AG04449 (cell line): ENCODE measurements at regions not wholly inside any gene's neighbourhood (a gene's known extent, or its start where the extent isn't known, plus 50 kb on each side); places are given as distances from the start of the nearest gene placed in this dataset.

Experiments used
- CTCF ChIA-PET: fragments of 350-600 bp; formaldehyde crosslinking; extraction: SDS; loops from one replicate; lab custom pipeline; 2021; ENCODE audit warnings: antibody characterized with exemption; lab: Yijun Ruan, JAX
- POLR2A ChIA-PET: fragments of 400-600, 350-600 bp; formaldehyde crosslinking; extraction: SDS; loops from one replicate; lab custom pipeline; 2020; ENCODE audit warnings: antibody characterized with exemption, inconsistent platforms; lab: Yijun Ruan, JAX
- DNase-seq: peaks from one replicate; pipeline ENCODE4 v3.0.0-alpha.2; 2010; ENCODE audit warnings: low read depth, low spot score
- H3K4me3 ChIP-seq: 2 replicates; pipeline ENCODE4 v1.5.1; 2011; ENCODE audit warnings: low read depth, mild to moderate bottlenecking, control low read depth, low read length
- TF ChIP-seq, protein P1 (sequence below): IDR thresholded peaks from one replicate; pipeline ENCODE4 v1.5.1; 2011; ENCODE audit warnings: mild to moderate bottlenecking, moderate library complexity, low read length, control low read depth, inconsistent platforms; ENCODE audit not compliant: insufficient read depth; ENCODE audit errors: missing control alignments

GRCh38 chr11:115691030-115691429, 186.8 kb upstream of the CADM1 start:
- CTCF ChIA-PET: no interaction called here

DNA sequence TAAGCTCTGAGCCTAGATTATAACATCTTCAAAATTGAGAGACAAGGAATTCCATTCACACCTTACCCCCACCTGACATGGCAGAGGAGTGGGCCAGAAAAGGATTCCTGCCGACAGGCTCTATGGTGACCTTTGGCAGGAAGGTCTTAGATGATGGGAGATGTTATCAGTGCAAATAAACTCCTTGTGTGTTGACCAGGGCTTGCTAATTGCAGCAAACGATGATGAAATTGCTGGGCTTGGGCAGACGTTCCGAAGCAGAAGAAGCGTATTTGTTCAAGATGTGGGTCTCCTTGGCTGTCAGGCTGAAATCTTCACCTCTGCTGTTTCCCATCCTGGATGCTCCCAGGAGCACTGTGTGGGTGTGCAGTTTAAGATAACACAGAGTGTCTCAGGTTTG, 183.7 kb upstream of the CADM1 start:
- TF ChIP-seq, protein P1, sequence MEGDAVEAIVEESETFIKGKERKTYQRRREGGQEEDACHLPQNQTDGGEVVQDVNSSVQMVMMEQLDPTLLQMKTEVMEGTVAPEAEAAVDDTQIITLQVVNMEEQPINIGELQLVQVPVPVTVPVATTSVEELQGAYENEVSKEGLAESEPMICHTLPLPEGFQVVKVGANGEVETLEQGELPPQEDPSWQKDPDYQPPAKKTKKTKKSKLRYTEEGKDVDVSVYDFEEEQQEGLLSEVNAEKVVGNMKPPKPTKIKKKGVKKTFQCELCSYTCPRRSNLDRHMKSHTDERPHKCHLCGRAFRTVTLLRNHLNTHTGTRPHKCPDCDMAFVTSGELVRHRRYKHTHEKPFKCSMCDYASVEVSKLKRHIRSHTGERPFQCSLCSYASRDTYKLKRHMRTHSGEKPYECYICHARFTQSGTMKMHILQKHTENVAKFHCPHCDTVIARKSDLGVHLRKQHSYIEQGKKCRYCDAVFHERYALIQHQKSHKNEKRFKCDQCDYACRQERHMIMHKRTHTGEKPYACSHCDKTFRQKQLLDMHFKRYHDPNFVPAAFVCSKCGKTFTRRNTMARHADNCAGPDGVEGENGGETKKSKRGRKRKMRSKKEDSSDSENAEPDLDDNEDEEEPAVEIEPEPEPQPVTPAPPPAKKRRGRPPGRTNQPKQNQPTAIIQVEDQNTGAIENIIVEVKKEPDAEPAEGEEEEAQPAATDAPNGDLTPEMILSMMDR: no peak
- ChIA-PET POLR2A (no interaction called here), CTCF (interaction anchor here (0.8 kb wide), 1 partner anchor 8 kb away, joined by 3 read pairs; no protein-coding TSS in a partner anchor)
- DNase-seq: no peak
- no peak overlapping the region for H3K4me3 ChIP-seq

More at GRCh38 chr11:115691030-115691429, 186.8 kb upstream of the CADM1 start:
- TF ChIP-seq, protein P1: no peak
- no peak overlapping the region for H3K4me3 ChIP-seq
- no peak for DNase-seq
- POLR2A ChIA-PET: interaction anchor here (1.2 kb wide), 1 partner anchor 9 kb away, joined by 4 read pairs; no protein-coding TSS in a partner anchor

- ChIA-PET CTCF (interaction anchor here (1.0 kb wide), 1 partner anchor 11 kb away, joined by 3 read pairs; no protein-coding TSS in a partner anchor), POLR2A (no interaction called here)
- no peak overlapping the region for H3K4me3 ChIP-seq
- DNase-seq: no peak
- TF ChIP-seq, protein P1: no peak
Measured at GRCh38 chr11:115684699-115685098, 180.5 kb upstream of the CADM1 start.

GRCh38 chr11:115684135-115684534, 179.9 kb upstream of the CADM1 start:
- no peak overlapping the region for H3K4me3 ChIP-seq
- POLR2A ChIA-PET: no interaction called here
- no peak for DNase-seq
- TF ChIP-seq, protein P1: no peak
- CTCF ChIA-PET: no interaction called here

DNA sequence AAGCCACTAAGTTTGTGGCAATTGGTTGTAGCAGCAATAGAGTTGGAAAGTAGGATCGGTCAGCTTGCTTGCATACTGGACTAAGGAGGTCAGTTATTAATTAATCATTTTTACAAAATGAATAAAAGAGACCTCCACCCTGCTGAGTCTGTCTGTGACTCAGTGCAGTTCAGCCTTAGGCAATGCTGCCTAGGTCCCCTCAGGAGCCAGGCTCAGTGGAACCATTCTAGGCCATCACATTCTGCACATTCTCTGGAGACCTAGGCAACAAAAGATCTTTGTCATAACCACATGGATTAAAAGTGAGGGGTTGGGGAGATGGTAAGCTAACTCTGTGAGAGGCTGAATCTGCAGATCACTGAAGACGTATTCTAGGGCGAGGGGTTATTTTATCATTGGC, 178.7 kb upstream of the CADM1 start:
- TF ChIP-seq, protein P1: no peak
- no peak overlapping the region for H3K4me3 ChIP-seq
- POLR2A ChIA-PET: no interaction called here
- no peak for DNase-seq
- CTCF ChIA-PET: no interaction called here

DNA sequence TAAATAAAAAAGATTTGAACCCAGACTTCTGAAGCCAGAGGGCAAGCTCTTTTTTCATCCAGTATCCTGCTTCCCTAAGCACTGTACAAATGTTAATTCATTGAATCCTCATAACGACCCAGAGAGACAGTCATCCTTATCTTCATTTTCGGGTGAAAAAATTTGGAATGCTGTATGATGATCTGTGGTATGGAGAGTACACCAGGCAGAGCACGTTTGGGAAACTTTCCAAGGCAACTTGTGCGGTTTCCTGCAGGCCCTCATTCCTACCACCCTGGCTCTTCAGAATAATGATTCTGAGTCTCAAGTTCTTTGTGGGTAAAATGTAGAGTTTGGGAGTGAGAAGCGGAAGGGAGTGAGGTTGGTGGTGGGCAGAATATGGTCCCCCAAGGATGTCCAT, 177.9 kb upstream of the CADM1 start:
- ChIA-PET CTCF (no interaction called here), POLR2A (no interaction called here)
- TF ChIP-seq, protein P1: no peak
- DNase-seq: no peak
- no peak overlapping the region for H3K4me3 ChIP-seq
